ENCODE measurements at regions not wholly inside any gene's neighbourhood (a gene's known extent, or its start where the extent isn't known, plus 50 kb on each side); places are given as distances from the start of the nearest gene placed in this dataset.

- Histone ChIP-seq H3K27ac (ENCODE audit: low read length in 2 of 2) (no peak overlapping the region), H3K4me3 (ENCODE audit: control extremely low read depth in 1 of 5, extremely low read depth in 1 of 5, insufficient read depth in 1 of 5, low read depth in 2 of 5, low read length in 4 of 5) (no peak overlapping the region), H3K27me3 (replicated peaks in 1 of 4; ENCODE audit: control extremely low read depth in 1 of 4, control insufficient read depth in 3 of 4, insufficient read depth in 4 of 4, low read length in 3 of 4) (no peaks in the 10 kb centered on the region), H2AFZ (ENCODE audit: insufficient read depth, low read depth, low read length, poor library complexity, severe bottlenecking) (no peak overlapping the region), H3K36me3 (replicated peaks in 1 of 2; ENCODE audit: control extremely low read depth in 1 of 2, control insufficient read depth in 1 of 2, extremely low read depth in 1 of 2, insufficient read depth in 2 of 2, low read length in 1 of 2) (no peaks in the 10 kb centered on the region), H3K79me2 (ENCODE audit: control insufficient read depth, insufficient read depth, low read length) (no peaks in the 10 kb centered on the region), H3K4me2 (replicated peaks; ENCODE audit: low read depth, low read length, poor library complexity, severe bottlenecking) (no peak overlapping the region), H3K9ac (ENCODE audit: low read length) (no peak overlapping the region), H4K20me1 (ENCODE audit: control insufficient read depth, insufficient read depth, low read length, poor library complexity, severe bottlenecking) (no peaks in the 10 kb centered on the region), H3K4me1 (ENCODE audit: control insufficient read depth in 2 of 2, insufficient read depth in 2 of 2, low read length in 2 of 2) (no peaks in the 10 kb centered on the region), H3K9me3 (ENCODE audit: control extremely low read depth in 1 of 3, control insufficient read depth in 2 of 3, insufficient read depth in 1 of 3, low read length in 2 of 3) (no peaks in the 10 kb centered on the region)
- Mint-ChIP-seq H3K9me3 (ENCODE audit: insufficient read depth) (no peaks in the 10 kb centered on the region), H3K4me3 (no peak overlapping the region), H3K27me3 (no peaks in the 10 kb centered on the region), H3K27ac (no peak overlapping the region), H3K4me1 (no peaks in the 10 kb centered on the region)
- TF ChIP-seq EZH2 (IDR thresholded peaks at IDR 0.05; ENCODE audit: borderline replicate concordance, insufficient read depth, low read depth, low read length, poor library complexity, severe bottlenecking) (no peak), CTCF (IDR thresholded peaks at IDR 0.05) (no peak)
- ATAC-seq (ENCODE audit: low read depth), result no peak
- 93% methylated on average over 2 of the region's 2 CpGs for WGBS (ENCODE audit: insufficient coverage)
- ChIA-PET CTCF (no interaction called here), POLR2A (no interaction called here)
- no peak for DNase-seq
- intact Hi-C loops (cut with micrococcal nuclease), result no loop called here
Observed at GRCh38 chr12:127393896-127394295, 873.1 kb upstream of the TMEM132C start.

GRCh38 chr12:127396734-127397133, 870.2 kb upstream of the TMEM132C start:
- DNase-seq (no peak), ATAC-seq (ENCODE audit: low read depth) (no peak)
- no peak for TF ChIP-seq EZH2 (IDR thresholded peaks at IDR 0.05; ENCODE audit: borderline replicate concordance, insufficient read depth, low read depth, low read length, poor library complexity, severe bottlenecking)
- TF ChIP-seq CTCF (IDR thresholded peaks at IDR 0.05), result no peak
- H3K4me1 Mint-ChIP-seq, result no peaks in the 10 kb centered on the region
- ChIA-PET CTCF (no interaction called here), POLR2A (no interaction called here)
- intact Hi-C loops (cut with micrococcal nuclease), result no loop called here
- no peak overlapping the region for H3K4me3 Mint-ChIP-seq
- Histone ChIP-seq H3K27me3 (replicated peaks in 1 of 4; ENCODE audit: control extremely low read depth in 1 of 4, control insufficient read depth in 3 of 4, insufficient read depth in 4 of 4, low read length in 3 of 4) (no peaks in the 10 kb centered on the region), H3K27ac (ENCODE audit: low read length in 2 of 2) (no peak overlapping the region), H3K36me3 (replicated peaks in 1 of 2; ENCODE audit: control extremely low read depth in 1 of 2, control insufficient read depth in 1 of 2, extremely low read depth in 1 of 2, insufficient read depth in 2 of 2, low read length in 1 of 2) (no peaks in the 10 kb centered on the region), H3K9ac (ENCODE audit: low read length) (no peak overlapping the region), H2AFZ (ENCODE audit: insufficient read depth, low read depth, low read length, poor library complexity, severe bottlenecking) (no peak overlapping the region), H3K4me2 (replicated peaks; ENCODE audit: low read depth, low read length, poor library complexity, severe bottlenecking) (no peak overlapping the region), H3K9me3 (ENCODE audit: control extremely low read depth in 1 of 3, control insufficient read depth in 2 of 3, insufficient read depth in 1 of 3, low read length in 2 of 3) (no peaks in the 10 kb centered on the region), H4K20me1 (ENCODE audit: control insufficient read depth, insufficient read depth, low read length, poor library complexity, severe bottlenecking) (no peaks in the 10 kb centered on the region), H3K4me1 (ENCODE audit: control insufficient read depth in 2 of 2, insufficient read depth in 2 of 2, low read length in 2 of 2) (no peaks in the 10 kb centered on the region), H3K79me2 (ENCODE audit: control insufficient read depth, insufficient read depth, low read length) (no peaks in the 10 kb centered on the region), H3K4me3 (ENCODE audit: control extremely low read depth in 1 of 5, extremely low read depth in 1 of 5, insufficient read depth in 1 of 5, low read depth in 2 of 5, low read length in 4 of 5) (no peak overlapping the region)
- no peaks in the 10 kb centered on the region for H3K27me3 Mint-ChIP-seq
- H3K27ac Mint-ChIP-seq, result no peak overlapping the region
- H3K9me3 Mint-ChIP-seq (ENCODE audit: insufficient read depth), result no peaks in the 10 kb centered on the region
- WGBS (ENCODE audit: insufficient coverage), result 80% methylated on average over 1 of the region's 5 CpGs

All from B cell (primary cell).